ENCODE measurements at regions not wholly inside any gene's neighbourhood (a gene's known extent, or its start where the extent isn't known, plus 50 kb on each side); places are given as distances from the start of the nearest gene placed in this dataset.

GRCh38 chr5:20360263-20360662, 372.3 kb upstream of the CDH18 start (continued):
- TF ChIP-seq ZBTB21 (CRISPR knock-in tag; IDR thresholded peaks at IDR 0.05; ENCODE audit: borderline replicate concordance) (no peak), KAT7 (CRISPR knock-in tag; IDR thresholded peaks at IDR 0.05; ENCODE audit: borderline replicate concordance) (no peak), ETV6 (CRISPR knock-in tag; IDR thresholded peaks at IDR 0.05) (no peak), IRF2 (CRISPR knock-in tag; IDR thresholded peaks at IDR 0.05; ENCODE audit: borderline replicate concordance, low read depth) (no peak)
- TF ChIP-seq, protein P1, sequence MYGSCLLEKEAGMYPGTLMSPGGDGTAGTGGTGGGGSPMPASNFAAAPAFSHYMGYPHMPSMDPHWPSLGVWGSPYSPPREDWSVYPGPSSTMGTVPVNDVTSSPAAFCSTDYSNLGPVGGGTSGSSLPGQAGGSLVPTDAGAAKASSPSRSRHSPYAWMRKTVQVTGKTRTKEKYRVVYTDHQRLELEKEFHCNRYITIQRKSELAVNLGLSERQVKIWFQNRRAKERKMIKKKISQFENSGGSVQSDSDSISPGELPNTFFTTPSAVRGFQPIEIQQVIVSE (CRISPR knock-in tag; IDR thresholded peaks at IDR 0.05; ENCODE audit: borderline replicate concordance): no peak
- TF ChIP-seq, protein P2, sequence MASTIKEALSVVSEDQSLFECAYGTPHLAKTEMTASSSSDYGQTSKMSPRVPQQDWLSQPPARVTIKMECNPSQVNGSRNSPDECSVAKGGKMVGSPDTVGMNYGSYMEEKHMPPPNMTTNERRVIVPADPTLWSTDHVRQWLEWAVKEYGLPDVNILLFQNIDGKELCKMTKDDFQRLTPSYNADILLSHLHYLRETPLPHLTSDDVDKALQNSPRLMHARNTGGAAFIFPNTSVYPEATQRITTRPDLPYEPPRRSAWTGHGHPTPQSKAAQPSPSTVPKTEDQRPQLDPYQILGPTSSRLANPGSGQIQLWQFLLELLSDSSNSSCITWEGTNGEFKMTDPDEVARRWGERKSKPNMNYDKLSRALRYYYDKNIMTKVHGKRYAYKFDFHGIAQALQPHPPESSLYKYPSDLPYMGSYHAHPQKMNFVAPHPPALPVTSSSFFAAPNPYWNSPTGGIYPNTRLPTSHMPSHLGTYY (CRISPR knock-in tag; IDR thresholded peaks at IDR 0.05): no peak

GRCh38 chr5:20359377-20359776, 371.4 kb upstream of the CDH18 start:
- DNase-seq (ENCODE audit: low spot score): no peak
- H3K9me3 Mint-ChIP-seq: peaks cover 10% of the 10 kb centered on the region
- no peak overlapping the region for H3K27ac Mint-ChIP-seq
- H3K36me3 Mint-ChIP-seq: no peaks in the 10 kb centered on the region
- no peak for ATAC-seq
- ChIA-PET POLR2A (no interaction called here), CTCF (no interaction called here)
- H3K27me3 Mint-ChIP-seq (ENCODE audit: low read depth): no peaks in the 10 kb centered on the region
- no peak overlapping the region for H3K4me3 Mint-ChIP-seq
- H3K4me1 Mint-ChIP-seq: no peaks in the 10 kb centered on the region
- TF ChIP-seq ETV6 (CRISPR knock-in tag; IDR thresholded peaks at IDR 0.05): no peak
- TF ChIP-seq, protein P3, sequence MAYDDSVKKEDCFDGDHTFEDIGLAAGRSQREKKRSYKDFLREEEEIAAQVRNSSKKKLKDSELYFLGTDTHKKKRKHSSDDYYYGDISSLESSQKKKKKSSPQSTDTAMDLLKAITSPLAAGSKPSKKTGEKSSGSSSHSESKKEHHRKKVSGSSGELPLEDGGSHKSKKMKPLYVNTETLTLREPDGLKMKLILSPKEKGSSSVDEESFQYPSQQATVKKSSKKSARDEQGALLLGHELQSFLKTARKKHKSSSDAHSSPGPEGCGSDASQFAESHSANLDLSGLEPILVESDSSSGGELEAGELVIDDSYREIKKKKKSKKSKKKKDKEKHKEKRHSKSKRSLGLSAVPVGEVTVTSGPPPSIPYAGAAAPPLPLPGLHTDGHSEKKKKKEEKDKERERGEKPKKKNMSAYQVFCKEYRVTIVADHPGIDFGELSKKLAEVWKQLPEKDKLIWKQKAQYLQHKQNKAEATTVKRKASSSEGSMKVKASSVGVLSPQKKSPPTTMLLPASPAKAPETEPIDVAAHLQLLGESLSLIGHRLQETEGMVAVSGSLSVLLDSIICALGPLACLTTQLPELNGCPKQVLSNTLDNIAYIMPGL (CRISPR knock-in tag; IDR thresholded peaks at IDR 0.05): no peak
- TF ChIP-seq FOXP1 (CRISPR knock-in tag; IDR thresholded peaks at IDR 0.05; ENCODE audit: borderline replicate concordance): no peak
- no peak for TF ChIP-seq GRHL2 (CRISPR knock-in tag; IDR thresholded peaks at IDR 0.05; ENCODE audit: insufficient replicate concordance, severe bottlenecking)
- TF ChIP-seq NR2C2 (CRISPR knock-in tag; IDR thresholded peaks at IDR 0.05): no peak
- no peak for TF ChIP-seq E2F1 (CRISPR knock-in tag; IDR thresholded peaks at IDR 0.05)
- no peak for TF ChIP-seq SMAD4 (CRISPR knock-in tag; IDR thresholded peaks at IDR 0.05)
- no peak for TF ChIP-seq ZNF317 (CRISPR knock-in tag; IDR thresholded peaks at IDR 0.05; ENCODE audit: borderline replicate concordance, low read depth)
- no peak for TF ChIP-seq JAZF1 (CRISPR knock-in tag; IDR thresholded peaks at IDR 0.05)
- no peak for TF ChIP-seq CTCF (IDR thresholded peaks at IDR 0.05)
- TF ChIP-seq, protein P4, sequence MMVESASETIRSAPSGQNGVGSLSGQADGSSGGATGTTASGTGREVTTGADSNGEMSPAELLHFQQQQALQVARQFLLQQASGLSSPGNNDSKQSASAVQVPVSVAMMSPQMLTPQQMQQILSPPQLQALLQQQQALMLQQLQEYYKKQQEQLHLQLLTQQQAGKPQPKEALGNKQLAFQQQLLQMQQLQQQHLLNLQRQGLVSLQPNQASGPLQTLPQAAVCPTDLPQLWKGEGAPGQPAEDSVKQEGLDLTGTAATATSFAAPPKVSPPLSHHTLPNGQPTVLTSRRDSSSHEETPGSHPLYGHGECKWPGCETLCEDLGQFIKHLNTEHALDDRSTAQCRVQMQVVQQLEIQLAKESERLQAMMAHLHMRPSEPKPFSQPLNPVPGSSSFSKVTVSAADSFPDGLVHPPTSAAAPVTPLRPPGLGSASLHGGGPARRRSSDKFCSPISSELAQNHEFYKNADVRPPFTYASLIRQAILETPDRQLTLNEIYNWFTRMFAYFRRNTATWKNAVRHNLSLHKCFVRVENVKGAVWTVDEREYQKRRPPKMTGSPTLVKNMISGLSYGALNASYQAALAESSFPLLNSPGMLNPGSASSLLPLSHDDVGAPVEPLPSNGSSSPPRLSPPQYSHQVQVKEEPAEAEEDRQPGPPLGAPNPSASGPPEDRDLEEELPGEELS (CRISPR knock-in tag; IDR thresholded peaks at IDR 0.05): no peak
- TF ChIP-seq STAT6 (CRISPR knock-in tag; conservative IDR thresholded peaks at IDR 0.05; ENCODE audit: low read depth): no peak
- no peak for TF ChIP-seq GABPB1 (CRISPR knock-in tag; IDR thresholded peaks at IDR 0.05)
- TF ChIP-seq MLX (CRISPR knock-in tag; IDR thresholded peaks at IDR 0.05): no peak
- no peak for TF ChIP-seq MXD4 (CRISPR knock-in tag; IDR thresholded peaks at IDR 0.05; ENCODE audit: borderline replicate concordance)
- no peak for TF ChIP-seq ZNF121 (CRISPR knock-in tag; IDR thresholded peaks at IDR 0.05)
- TF ChIP-seq, protein P5, sequence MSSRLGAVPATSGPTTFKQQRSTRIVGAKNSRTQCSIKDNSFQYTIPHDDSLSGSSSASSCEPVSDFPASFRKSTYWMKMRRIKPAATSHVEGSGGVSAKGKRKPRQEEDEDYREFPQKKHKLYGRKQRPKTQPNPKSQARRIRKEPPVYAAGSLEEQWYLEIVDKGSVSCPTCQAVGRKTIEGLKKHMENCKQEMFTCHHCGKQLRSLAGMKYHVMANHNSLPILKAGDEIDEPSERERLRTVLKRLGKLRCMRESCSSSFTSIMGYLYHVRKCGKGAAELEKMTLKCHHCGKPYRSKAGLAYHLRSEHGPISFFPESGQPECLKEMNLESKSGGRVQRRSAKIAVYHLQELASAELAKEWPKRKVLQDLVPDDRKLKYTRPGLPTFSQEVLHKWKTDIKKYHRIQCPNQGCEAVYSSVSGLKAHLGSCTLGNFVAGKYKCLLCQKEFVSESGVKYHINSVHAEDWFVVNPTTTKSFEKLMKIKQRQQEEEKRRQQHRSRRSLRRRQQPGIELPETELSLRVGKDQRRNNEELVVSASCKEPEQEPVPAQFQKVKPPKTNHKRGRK (CRISPR knock-in tag; IDR thresholded peaks at IDR 0.05; ENCODE audit: borderline replicate concordance): no peak
- TF ChIP-seq ZNF219 (CRISPR knock-in tag; IDR thresholded peaks at IDR 0.05; ENCODE audit: borderline replicate concordance): no peak
